K562 (cell line): ENCODE measurements at regions not wholly inside any gene's neighbourhood (a gene's known extent, or its start where the extent isn't known, plus 50 kb on each side); places are given as distances from the start of the nearest gene placed in this dataset.

ENCODE experiments used
- ATAC-seq: fragments of 200-7000 bp; cut with Tn5 transposase; 3 replicates; pipeline ENCODE4 v1.9.1; 2020; ENCODE audit warnings: moderate library complexity
- BruUV-seq: library from RNA; stranded (reverse); fragments of 400-500 nt; replicated peaks from 2 replicates; lab custom pipeline; 2021; lab: Mats Ljungman, UMichigan
- CTCF ChIA-PET: fragments of 300-600 bp; formaldehyde crosslinking; extraction: SDS; loops from one replicate; lab custom pipeline; 2021; ENCODE audit warnings: low intra/inter-chr PET ratio; lab: Yijun Ruan, JAX
- POLR2A ChIA-PET: fragments of 300-600, 350-650 bp; sonication (Branson Sonifier 250); formaldehyde crosslinking; extraction: SDS; loops from one replicate; lab custom pipeline; 2021; ENCODE audit warnings: antibody characterized with exemption, inconsistent platforms; lab: Yijun Ruan, JAX
- DNase-seq, 4 experiments: peaks; one replicate each; pipeline versions ENCODE4 v3.0.0 to v3.0.0-alpha.2; 2011 to 2018; ENCODE audit warnings: low spot score in 3 of 4, mixed read lengths in 3 of 4; ENCODE audit errors: extremely low read depth in 1 of 4
- FAIRE-seq: peaks from 2 replicates; lab custom pipeline; 2011; peaks lifted over from hg19 to GRCh38; lab: Jason Lieb, UNC
- H2AFZ ChIP-seq: 2 replicates; pipeline ENCODE4 v1.6.0; 2011; ENCODE audit warnings: low read depth, low read length, control low read depth, inconsistent platforms
- H3K27ac ChIP-seq: fragments of 200-600 bp; 3 replicates; pipeline ENCODE4 v1.8.0; 2011; ENCODE audit warnings: low read depth, mild to moderate bottlenecking, control low read depth, inconsistent platforms, low read length, moderate library complexity, mixed read lengths; ENCODE audit errors: extremely low read depth
- H3K27me3 ChIP-seq, 2 experiments: fragments of 300-600 bp in 1 of 2; 2 replicates in 1 of 2; 3 replicates in 1 of 2; pipeline versions ENCODE4 v1.6.0 to v1.8.0; 2011; ENCODE audit warnings: inconsistent platforms in 2 of 2, low read length in 2 of 2, mild to moderate bottlenecking in 1 of 2, mixed read lengths in 1 of 2, moderate library complexity in 1 of 2; ENCODE audit not compliant: control insufficient read depth in 2 of 2, insufficient read depth in 2 of 2
- H3K36me3 ChIP-seq: fragments of 300-600 bp; 3 replicates; pipeline ENCODE4 v1.8.0; 2011; ENCODE audit warnings: mild to moderate bottlenecking, low read length, inconsistent platforms; ENCODE audit not compliant: control insufficient read depth, insufficient read depth
- H3K4me1 ChIP-seq, 2 experiments: fragments of 200-600 bp in 1 of 2; replicated peaks in 1 of 2; 2 replicates in 1 of 2; 3 replicates in 1 of 2; pipeline versions ENCODE4 v1.5.1 to v1.8.0; 2011; ENCODE audit warnings: inconsistent platforms in 2 of 2, low read length in 2 of 2, mild to moderate bottlenecking in 1 of 2, mixed read lengths in 1 of 2, moderate library complexity in 1 of 2; ENCODE audit not compliant: control insufficient read depth in 2 of 2, insufficient read depth in 2 of 2
- H3K4me2 ChIP-seq: 2 replicates; pipeline ENCODE4 v1.6.1; 2011; ENCODE audit warnings: low read length, control low read depth, inconsistent platforms, mixed read lengths; ENCODE audit not compliant: insufficient read depth
- H3K4me3 ChIP-seq: fragments of 200-600 bp; sonication (generic), shearing (Covaris generic); 2 replicates; pipeline ENCODE4 v1.5.1; 2016; ENCODE audit warnings: control low read depth, inconsistent platforms
- H3K79me2 ChIP-seq: fragments of 200-600 bp; 3 replicates; pipeline ENCODE4 v1.8.0; 2011; ENCODE audit warnings: low read length, inconsistent platforms; ENCODE audit not compliant: control insufficient read depth, insufficient read depth
- H3K9ac ChIP-seq, 2 experiments: 2 replicates each; pipeline versions ENCODE4 v1.6.0 to v1.6.1; 2011; ENCODE audit warnings: low read depth in 2 of 2, low read length in 2 of 2, control low read depth in 1 of 2, inconsistent platforms in 1 of 2, mild to moderate bottlenecking in 1 of 2, mixed read lengths in 1 of 2; ENCODE audit not compliant: insufficient read depth in 1 of 2
- H3K9me1 ChIP-seq: one replicate; pipeline ENCODE4 v1.6.0; 2011; ENCODE audit warnings: inconsistent platforms, mild to moderate bottlenecking, low read length, moderate library complexity; ENCODE audit not compliant: control insufficient read depth, insufficient read depth
- H3K9me3 ChIP-seq: replicated peaks from 2 replicates; pipeline ENCODE4 v1.5.1; 2011; ENCODE audit warnings: low read depth, low read length, inconsistent platforms; ENCODE audit not compliant: control insufficient read depth, insufficient read depth
- H4K20me1 ChIP-seq: replicated peaks from 2 replicates; pipeline ENCODE4 v1.6.1; 2011; ENCODE audit warnings: low read length, inconsistent platforms, mixed read lengths; ENCODE audit not compliant: control insufficient read depth, insufficient read depth
- DACH1 ChIP-seq: fragments of 450-650 bp; IDR thresholded peaks from 2 replicates; pipeline ENCODE4 v1.6.1; 2018; ENCODE audit not compliant: partially characterized antibody
- JUND ChIP-seq, 2 experiments: IDR thresholded peaks; 2 replicates in 1 of 2; 3 replicates in 1 of 2; pipeline ENCODE4 v1.6.1; 2011; ENCODE audit warnings: borderline replicate concordance in 2 of 2, low read depth in 2 of 2, low read length in 2 of 2, improper control_type of control experiment in 1 of 2, missing biosample characterization in 1 of 2, missing genetic modification characterization in 1 of 2, missing genetic modification reagents in 1 of 2
- MNT ChIP-seq, 2 experiments: fragments of 450-650 bp; conservative IDR thresholded peaks; 2 replicates each; pipeline ENCODE4 v1.6.1; 2017; ENCODE audit warnings: mild to moderate bottlenecking in 2 of 2, moderate library complexity in 2 of 2
- MTA2 ChIP-seq: fragments of 450-650 bp; IDR thresholded peaks from 2 replicates; pipeline ENCODE4 v1.6.1; 2016; ENCODE audit warnings: low read depth
- POLR3G ChIP-seq: IDR thresholded peaks from 2 replicates; pipeline ENCODE4 v1.6.1; 2011; ENCODE audit not compliant: insufficient read length, insufficient replicate concordance; ENCODE audit errors: extremely low read depth
- ZNF23 ChIP-seq: fragments of 250-450 bp; sonication (Bioruptor Pico); IDR thresholded peaks from 2 replicates; pipeline ENCODE4 v1.4.0; 2020; ENCODE audit warnings: mild to moderate bottlenecking
- ZNF431 ChIP-seq: sonication (generic); formaldehyde crosslinking; IDR thresholded peaks from 2 replicates; pipeline ENCODE4 v1.8.0; 2022; ENCODE audit warnings: mild to moderate bottlenecking, missing genetic modification reagents
- ZNF445 ChIP-seq: fragments of 250-450 bp; sonication (Bioruptor Pico); IDR thresholded peaks from 2 replicates; pipeline ENCODE4 v1.4.0; 2020; ENCODE audit warnings: low read depth, mild to moderate bottlenecking, moderate library complexity
- ZNF561 ChIP-seq: fragments of 450-650 bp; formaldehyde crosslinking; conservative IDR thresholded peaks from 2 replicates; pipeline ENCODE4 v1.4.0; 2020; ENCODE audit warnings: mild to moderate bottlenecking, moderate library complexity
- WGBS: fragments of 100-300 bp; shearing (Covaris generic); methylation state at CpG from one replicate; pipeline ENCODE4 v1.1.6; 2016; ENCODE audit warnings: low coverage, mixed read lengths; ENCODE audit not compliant: insufficient coverage; ENCODE audit errors: missing lambda C conversion rate; 5-methylcytosine and 5-hydroxymethylcytosine counted together
- in situ Hi-C: fragments of 300-500 bp; cut with MboI; formaldehyde crosslinking; loops from 4 replicates; pipeline ENCODE4 v1.15.0; 2018; ENCODE audit warnings: inconsistent platforms, mixed read lengths
- intact Hi-C: fragments of 100-400 bp; cut with micrococcal nuclease; formaldehyde crosslinking; loops from 2 replicates; pipeline ENCODE4 v1.14.2; 2022

GRCh38 chr2:195047955-195048354 lies 609.1 kb upstream of the SLC39A10 start (continued):
- TF ChIP-seq MTA2 (no peak), ZNF561 (CRISPR knock-in tag) (no peak)

GRCh38 chr2:195044801-195045200 lies 612.2 kb upstream of the SLC39A10 start:
- ATAC-seq (no peak), FAIRE-seq (no peak), DNase-seq (no peak)
- no peak overlapping the region for H3K9ac ChIP-seq
- H3K4me3 ChIP-seq: no peak overlapping the region
- H3K9me3 ChIP-seq: no peaks in the 10 kb centered on the region
- intact Hi-C loops (no loop called here), in situ Hi-C loops (no loop called here)
- H3K27ac ChIP-seq: no peak overlapping the region
- H3K4me1 ChIP-seq: no peaks in the 10 kb centered on the region
- H2AFZ ChIP-seq: no peak overlapping the region
- no peaks in the 10 kb centered on the region for H3K27me3 ChIP-seq
- no peaks in the 10 kb centered on the region for H4K20me1 ChIP-seq
- no peaks in the 10 kb centered on the region for H3K9me1 ChIP-seq
- WGBS: 20% methylated on average over 1 of the region's 1 CpG
- no peak overlapping the region for H3K4me2 ChIP-seq
- H3K36me3 ChIP-seq: no peaks in the 10 kb centered on the region
- ChIA-PET CTCF (no interaction called here), POLR2A (no interaction called here)
- H3K79me2 ChIP-seq: no peaks in the 10 kb centered on the region
- no TSS peak for BruUV-seq
- no peak for TF ChIP-seq MNT (conservative IDR thresholded peaks at IDR 0.05)
- no peak for TF ChIP-seq ZNF431 (CRISPR knock-in tag)
- TF ChIP-seq ZNF23 (CRISPR knock-in tag): no peak
- TF ChIP-seq POLR3G: no peak
- TF ChIP-seq JUND (IDR thresholded peaks at IDR 0.05; ENCODE audit: borderline replicate concordance, low read depth, low read length): no peak
- no peak for TF ChIP-seq JUND (tag; IDR thresholded peaks at IDR 0.05; ENCODE audit: borderline replicate concordance, low read depth, low read length)
- TF ChIP-seq ZNF445: no peak
- TF ChIP-seq DACH1: no peak
